ENCODE measurements at regions not wholly inside any gene's neighbourhood (a gene's known extent, or its start where the extent isn't known, plus 50 kb on each side); places are given as distances from the start of the nearest gene placed in this dataset.

GRCh38 chr7:118298771-118299170, 74.3 kb downstream of the ANKRD7 start:
- no peaks in the 10 kb centered on the region for H3K27me3 ChIP-seq (replicated peaks)
- DNase-seq (ENCODE audit: low read depth in 1 of 2, low spot score in 2 of 2) = no peak
- H3K4me1 ChIP-seq (replicated peaks) = no peaks in the 10 kb centered on the region
- H3K27ac ChIP-seq = no peak overlapping the region
- no peaks in the 10 kb centered on the region for H3K36me3 ChIP-seq
- H3K9me3 ChIP-seq (replicated peaks) = no peaks in the 10 kb centered on the region
- H3K4me3 ChIP-seq = no peak overlapping the region

GRCh38 chr7:118300177-118300576, 75.7 kb downstream of the ANKRD7 start:
- DNase-seq (ENCODE audit: low read depth in 1 of 2, low spot score in 2 of 2) = no peak
- H3K9me3 ChIP-seq (replicated peaks) = no peaks in the 10 kb centered on the region
- no peaks in the 10 kb centered on the region for H3K36me3 ChIP-seq
- no peaks in the 10 kb centered on the region for H3K4me1 ChIP-seq (replicated peaks)
- H3K27ac ChIP-seq = no peak overlapping the region
- H3K4me3 ChIP-seq = no peak overlapping the region
- H3K27me3 ChIP-seq (replicated peaks) = no peaks in the 10 kb centered on the region

GRCh38 chr7:118304100-118304499, 79.6 kb downstream of the ANKRD7 start:
- no peaks in the 10 kb centered on the region for H3K9me3 ChIP-seq (replicated peaks)
- no peaks in the 10 kb centered on the region for H3K27me3 ChIP-seq (replicated peaks)

GRCh38 chr7:118305671-118306070, 81.2 kb downstream of the ANKRD7 start:
- no peak for DNase-seq (ENCODE audit: low read depth in 1 of 2, low spot score in 2 of 2)
- Histone ChIP-seq H3K36me3 (no peaks in the 10 kb centered on the region), H3K27ac (no peak overlapping the region), H3K27me3 (replicated peaks) (no peaks in the 10 kb centered on the region), H3K4me1 (replicated peaks) (no peaks in the 10 kb centered on the region), H3K4me3 (no peak overlapping the region), H3K9me3 (replicated peaks) (no peaks in the 10 kb centered on the region)

More at GRCh38 chr7:118304100-118304499, 79.6 kb downstream of the ANKRD7 start:
- no peak overlapping the region for H3K27ac ChIP-seq
- H3K36me3 ChIP-seq = no peaks in the 10 kb centered on the region
- no peak for DNase-seq (ENCODE audit: low read depth in 1 of 2, low spot score in 2 of 2)
- H3K4me1 ChIP-seq (replicated peaks) = no peaks in the 10 kb centered on the region
- no peak overlapping the region for H3K4me3 ChIP-seq

GRCh38 chr7:118306771-118307170, 82.3 kb downstream of the ANKRD7 start:
- no peaks in the 10 kb centered on the region for H3K4me1 ChIP-seq (replicated peaks)
- H3K4me3 ChIP-seq = no peak overlapping the region
- H3K9me3 ChIP-seq (replicated peaks) = no peaks in the 10 kb centered on the region
- no peaks in the 10 kb centered on the region for H3K27me3 ChIP-seq (replicated peaks)
- no peak for DNase-seq (ENCODE audit: low read depth in 1 of 2, low spot score in 2 of 2)
- H3K36me3 ChIP-seq = no peaks in the 10 kb centered on the region
- no peak overlapping the region for H3K27ac ChIP-seq

GRCh38 chr7:118311121-118311836, 86.8 kb downstream of the ANKRD7 start:
- Histone ChIP-seq H3K36me3 (no peaks in the 10 kb centered on the region), H3K4me1 (replicated peaks) (no peaks in the 10 kb centered on the region), H3K27me3 (replicated peaks) (no peaks in the 10 kb centered on the region), H3K4me3 (no peak overlapping the region), H3K9me3 (replicated peaks) (no peaks in the 10 kb centered on the region; the same call in 1 of the 2 replicates), H3K27ac (no peak overlapping the region)
- no peak for DNase-seq (ENCODE audit: low read depth in 1 of 2, low spot score in 2 of 2)

GRCh38 chr7:118312051-118312450, 87.5 kb downstream of the ANKRD7 start:
- H3K4me1 ChIP-seq (replicated peaks) = no peaks in the 10 kb centered on the region
- H3K27ac ChIP-seq = no peak overlapping the region
- DNase-seq (ENCODE audit: low read depth in 1 of 2, low spot score in 2 of 2) = no peak
- no peaks in the 10 kb centered on the region for H3K36me3 ChIP-seq
- H3K9me3 ChIP-seq (replicated peaks) = no peaks in the 10 kb centered on the region; the same call in 1 of the 2 replicates
- no peaks in the 10 kb centered on the region for H3K27me3 ChIP-seq (replicated peaks)
- H3K4me3 ChIP-seq = no peak overlapping the region

GRCh38 chr7:118312966-118313365, 88.5 kb downstream of the ANKRD7 start:
- no peaks in the 10 kb centered on the region for H3K27me3 ChIP-seq (replicated peaks)
- no peaks in the 10 kb centered on the region for H3K36me3 ChIP-seq
- H3K9me3 ChIP-seq (replicated peaks) = no peaks in the 10 kb centered on the region; the same call in 1 of the 2 replicates
- DNase-seq (ENCODE audit: low read depth in 1 of 2, low spot score in 2 of 2) = no peak
- no peaks in the 10 kb centered on the region for H3K4me1 ChIP-seq (replicated peaks)
- no peak overlapping the region for H3K27ac ChIP-seq
- no peak overlapping the region for H3K4me3 ChIP-seq

- Histone ChIP-seq H3K27me3 (replicated peaks) (no peaks in the 10 kb centered on the region), H3K36me3 (no peaks in the 10 kb centered on the region), H3K4me3 (no peak overlapping the region), H3K27ac (no peak overlapping the region), H3K9me3 (replicated peaks) (no peaks in the 10 kb centered on the region), H3K4me1 (replicated peaks) (no peaks in the 10 kb centered on the region)
- no peak for DNase-seq (ENCODE audit: low read depth in 1 of 2, low spot score in 2 of 2)
Measured at GRCh38 chr7:118324790-118325449, 100.4 kb downstream of the ANKRD7 start.

GRCh38 chr7:118325450-118325808, 100.9 kb downstream of the ANKRD7 start:
- H3K4me3 ChIP-seq = no peak overlapping the region
- no peaks in the 10 kb centered on the region for H3K9me3 ChIP-seq (replicated peaks)
- H3K36me3 ChIP-seq = no peaks in the 10 kb centered on the region
- H3K4me1 ChIP-seq (replicated peaks) = no peaks in the 10 kb centered on the region
- no peak for DNase-seq (ENCODE audit: low read depth in 1 of 2, low spot score in 2 of 2)
- no peaks in the 10 kb centered on the region for H3K27me3 ChIP-seq (replicated peaks)
- H3K27ac ChIP-seq = no peak overlapping the region

- no peak overlapping the region for H3K4me3 ChIP-seq
- H3K27ac ChIP-seq = no peak overlapping the region
- H3K27me3 ChIP-seq (replicated peaks) = no peaks in the 10 kb centered on the region
- no peaks in the 10 kb centered on the region for H3K36me3 ChIP-seq
- no peaks in the 10 kb centered on the region for H3K4me1 ChIP-seq (replicated peaks)
- no peak for DNase-seq (ENCODE audit: low read depth in 1 of 2, low spot score in 2 of 2)
- H3K9me3 ChIP-seq (replicated peaks) = no peaks in the 10 kb centered on the region
Measured at GRCh38 chr7:118327174-118327573, 102.7 kb downstream of the ANKRD7 start.

GRCh38 chr7:118328505-118329211, 104.2 kb downstream of the ANKRD7 start:
- no peak for DNase-seq (ENCODE audit: low read depth in 1 of 2, low spot score in 2 of 2)
- Histone ChIP-seq H3K4me3 (no peak overlapping the region), H3K27me3 (replicated peaks) (no peaks in the 10 kb centered on the region), H3K9me3 (replicated peaks) (no peaks in the 10 kb centered on the region), H3K27ac (no peak overlapping the region), H3K4me1 (replicated peaks) (no peaks in the 10 kb centered on the region), H3K36me3 (no peaks in the 10 kb centered on the region)

GRCh38 chr7:118330388-118330787, 105.9 kb downstream of the ANKRD7 start:
- H3K27me3 ChIP-seq (replicated peaks) = no peaks in the 10 kb centered on the region
- DNase-seq (ENCODE audit: low read depth in 1 of 2, low spot score in 2 of 2) = no peak
- H3K36me3 ChIP-seq = no peaks in the 10 kb centered on the region
- no peak overlapping the region for H3K4me3 ChIP-seq
- no peaks in the 10 kb centered on the region for H3K4me1 ChIP-seq (replicated peaks)
- no peak overlapping the region for H3K27ac ChIP-seq
- no peaks in the 10 kb centered on the region for H3K9me3 ChIP-seq (replicated peaks)

GRCh38 chr7:118346748-118347147, 122.2 kb downstream of the ANKRD7 start:
- no peak for DNase-seq (ENCODE audit: low read depth in 1 of 2, low spot score in 2 of 2)
- no peaks in the 10 kb centered on the region for H3K9me3 ChIP-seq (replicated peaks)
- H3K4me1 ChIP-seq (replicated peaks) = no peaks in the 10 kb centered on the region
- H3K4me3 ChIP-seq = no peak overlapping the region
- no peak overlapping the region for H3K27ac ChIP-seq
- no peaks in the 10 kb centered on the region for H3K27me3 ChIP-seq (replicated peaks)
- H3K36me3 ChIP-seq = no peaks in the 10 kb centered on the region
